GM12892 (cell line): ENCODE measurements at regions not wholly inside any gene's neighbourhood (a gene's known extent, or its start where the extent isn't known, plus 50 kb on each side); places are given as distances from the start of the nearest gene placed in this dataset.

Source experiments
- POLR2A ChIP-seq: IDR thresholded peaks from 2 replicates; pipeline ENCODE4 v1.6.1; 2011; ENCODE audit warnings: low read depth, low read length, control low read depth
- POLR2AphosphoS5 ChIP-seq: IDR thresholded peaks from 2 replicates; pipeline ENCODE4 v1.6.1; 2011; ENCODE audit warnings: low read depth, low read length, control low read depth

DNA sequence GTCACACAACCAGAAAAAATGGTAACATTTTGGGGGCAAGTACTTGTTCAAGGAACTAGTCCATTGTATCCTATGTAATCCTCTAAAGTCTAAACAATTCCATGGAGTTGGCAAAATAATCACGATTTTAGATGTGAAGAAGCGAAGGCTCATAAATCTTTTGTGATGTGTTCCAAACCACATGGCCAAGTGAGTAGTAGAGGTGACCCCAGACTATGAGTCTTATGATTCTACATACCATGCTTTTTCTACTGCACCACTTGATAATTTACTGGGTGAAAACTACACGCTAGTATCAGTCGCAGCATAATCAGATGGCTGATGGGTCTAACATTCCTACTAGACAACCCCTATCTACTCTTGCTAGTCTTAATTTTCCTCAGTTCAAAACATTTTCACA, 371.4 kb downstream of the OSR1 start:
- no peak for TF ChIP-seq POLR2A
- no peak for TF ChIP-seq POLR2AphosphoS5
